Endothelial cell (in vitro differentiated cells): ENCODE measurements at regions not wholly inside any gene's neighbourhood (a gene's known extent, or its start where the extent isn't known, plus 50 kb on each side); places are given as distances from the start of the nearest gene placed in this dataset.

Source experiments
- DNase-seq: peaks from one replicate; pipeline ENCODE4 v3.0.0; 2021; ENCODE audit warnings: low spot score
- H3K27ac Mint-ChIP-seq: one replicate; pipeline ENCODE4 v1.8.0; 2021; ENCODE audit warnings: mixed read lengths, inconsistent platforms; ENCODE audit not compliant: unreplicated experiment
- H3K27me3 Mint-ChIP-seq: one replicate; pipeline ENCODE4 v1.8.0; 2021; ENCODE audit warnings: mild to moderate bottlenecking, moderate library complexity, mixed read lengths, inconsistent platforms; ENCODE audit not compliant: unreplicated experiment
- H3K36me3 Mint-ChIP-seq: one replicate; pipeline ENCODE4 v1.8.0; 2021; ENCODE audit warnings: mild to moderate bottlenecking, low read depth, mixed read lengths, inconsistent platforms; ENCODE audit not compliant: unreplicated experiment
- H3K4me1 Mint-ChIP-seq: one replicate; pipeline ENCODE4 v1.8.0; 2021; ENCODE audit warnings: mild to moderate bottlenecking, mixed read lengths, inconsistent platforms; ENCODE audit not compliant: unreplicated experiment
- H3K4me3 Mint-ChIP-seq: one replicate; pipeline ENCODE4 v1.8.0; 2021; ENCODE audit warnings: mild to moderate bottlenecking, mixed read lengths, inconsistent platforms; ENCODE audit not compliant: unreplicated experiment
- H3K9me3 Mint-ChIP-seq: one replicate; pipeline ENCODE4 v1.8.0; 2021; ENCODE audit warnings: mixed read lengths, inconsistent platforms; ENCODE audit not compliant: unreplicated experiment
- TF ChIP-seq, protein P1 (sequence below): fragments of 200-600 bp; sonication (generic); IDR thresholded peaks from one replicate; pipeline ENCODE4 v1.5.0; 2021; ENCODE audit warnings: antibody characterized with exemption; ENCODE audit not compliant: unreplicated experiment

- H3K9me3 Mint-ChIP-seq: no peaks in the 10 kb centered on the region
- H3K4me1 Mint-ChIP-seq: no peaks in the 10 kb centered on the region
Observed at GRCh38 chr9:29312327-29312726, 1739.0 kb upstream of the C9orf72 start.

DNA sequence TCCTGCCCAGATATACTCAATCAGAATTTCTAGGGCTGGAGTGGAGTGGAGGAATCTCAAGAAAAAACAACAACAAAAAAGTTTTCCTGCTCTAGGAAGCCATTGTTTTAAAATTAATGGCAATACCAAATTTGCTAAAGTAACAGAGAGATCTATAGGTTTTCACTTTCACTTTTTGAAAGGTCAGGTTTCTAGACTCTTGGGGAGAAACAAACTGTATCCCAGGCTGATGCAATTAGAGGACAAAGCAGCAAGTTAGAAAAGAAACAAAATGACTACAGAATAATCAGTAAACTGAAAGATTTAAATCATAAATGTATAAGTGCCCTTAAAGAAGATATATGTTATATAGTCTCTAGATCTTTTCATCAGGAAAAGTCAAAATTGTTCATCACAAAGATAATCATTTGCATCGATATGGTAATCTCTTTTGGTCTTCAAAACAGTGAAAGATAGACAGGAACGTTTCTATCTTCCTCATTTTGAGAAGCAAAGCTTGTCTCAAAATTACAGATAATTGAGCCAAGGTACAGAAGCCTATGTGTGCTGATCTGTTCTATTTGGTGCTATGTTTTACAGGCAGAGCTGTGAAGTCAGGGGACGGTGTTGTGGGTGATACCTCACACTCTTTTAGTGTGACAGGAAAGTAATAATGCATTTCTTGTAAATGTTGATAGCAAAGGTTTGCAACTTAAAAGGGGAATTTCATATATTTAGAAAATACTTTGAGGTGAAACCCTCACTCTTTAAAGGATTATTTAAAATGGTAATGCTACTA is 1746.6 kb upstream of the C9orf72 start:
- H3K9me3 Mint-ChIP-seq: no peaks in the 10 kb centered on the region
- TF ChIP-seq, protein P1, sequence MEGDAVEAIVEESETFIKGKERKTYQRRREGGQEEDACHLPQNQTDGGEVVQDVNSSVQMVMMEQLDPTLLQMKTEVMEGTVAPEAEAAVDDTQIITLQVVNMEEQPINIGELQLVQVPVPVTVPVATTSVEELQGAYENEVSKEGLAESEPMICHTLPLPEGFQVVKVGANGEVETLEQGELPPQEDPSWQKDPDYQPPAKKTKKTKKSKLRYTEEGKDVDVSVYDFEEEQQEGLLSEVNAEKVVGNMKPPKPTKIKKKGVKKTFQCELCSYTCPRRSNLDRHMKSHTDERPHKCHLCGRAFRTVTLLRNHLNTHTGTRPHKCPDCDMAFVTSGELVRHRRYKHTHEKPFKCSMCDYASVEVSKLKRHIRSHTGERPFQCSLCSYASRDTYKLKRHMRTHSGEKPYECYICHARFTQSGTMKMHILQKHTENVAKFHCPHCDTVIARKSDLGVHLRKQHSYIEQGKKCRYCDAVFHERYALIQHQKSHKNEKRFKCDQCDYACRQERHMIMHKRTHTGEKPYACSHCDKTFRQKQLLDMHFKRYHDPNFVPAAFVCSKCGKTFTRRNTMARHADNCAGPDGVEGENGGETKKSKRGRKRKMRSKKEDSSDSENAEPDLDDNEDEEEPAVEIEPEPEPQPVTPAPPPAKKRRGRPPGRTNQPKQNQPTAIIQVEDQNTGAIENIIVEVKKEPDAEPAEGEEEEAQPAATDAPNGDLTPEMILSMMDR: no peak
- no peak overlapping the region for H3K4me3 Mint-ChIP-seq
- H3K4me1 Mint-ChIP-seq: peaks cover 14% of the 10 kb centered on the region
- DNase-seq: no peak
- H3K27ac Mint-ChIP-seq: no peak overlapping the region
- no peaks in the 10 kb centered on the region for H3K36me3 Mint-ChIP-seq
- no peaks in the 10 kb centered on the region for H3K27me3 Mint-ChIP-seq

More at GRCh38 chr9:29312327-29312726, 1739.0 kb upstream of the C9orf72 start:
- Mint-ChIP-seq H3K4me3 (no peak overlapping the region), H3K27ac (no peak overlapping the region), H3K36me3 (no peaks in the 10 kb centered on the region), H3K27me3 (no peaks in the 10 kb centered on the region)
- TF ChIP-seq, protein P1: no peak
- no peak for DNase-seq

- H3K4me3 Mint-ChIP-seq: no peak overlapping the region
- no peaks in the 10 kb centered on the region for H3K27me3 Mint-ChIP-seq
- TF ChIP-seq, protein P1: no peak
- H3K9me3 Mint-ChIP-seq: no peaks in the 10 kb centered on the region
- H3K27ac Mint-ChIP-seq: no peak overlapping the region
- DNase-seq: no peak
- H3K36me3 Mint-ChIP-seq: no peaks in the 10 kb centered on the region
- peaks cover 26% of the 10 kb centered on the region for H3K4me1 Mint-ChIP-seq
Observed at GRCh38 chr9:29322240-29322639, 1749.0 kb upstream of the C9orf72 start.

DNA sequence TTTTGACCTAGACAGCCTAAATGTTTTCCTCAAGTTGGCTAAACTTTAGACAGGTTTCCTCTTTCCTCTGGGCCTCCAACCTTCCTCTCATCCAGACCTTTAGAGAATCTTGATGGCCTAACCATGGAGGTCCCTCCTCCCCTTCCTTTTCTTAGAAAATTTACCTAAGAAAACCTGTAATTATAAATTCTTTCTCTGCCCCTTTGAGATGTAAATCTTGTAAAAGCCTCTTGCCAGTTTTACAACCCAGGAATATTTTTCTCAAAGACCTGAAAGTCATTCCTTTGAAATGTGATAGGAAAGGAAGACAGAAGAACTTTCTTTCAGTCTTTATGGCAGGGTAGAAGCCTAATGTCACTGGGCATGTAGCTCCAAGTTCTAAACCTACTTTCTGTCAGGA is 1752.6 kb upstream of the C9orf72 start:
- H3K36me3 Mint-ChIP-seq: no peaks in the 10 kb centered on the region
- no peak overlapping the region for H3K4me3 Mint-ChIP-seq
- no peaks in the 10 kb centered on the region for H3K9me3 Mint-ChIP-seq
- TF ChIP-seq, protein P1: no peak
- no peaks in the 10 kb centered on the region for H3K27me3 Mint-ChIP-seq
- H3K27ac Mint-ChIP-seq: no peak overlapping the region
- peaks cover 17% of the 10 kb centered on the region for H3K4me1 Mint-ChIP-seq
- no peak for DNase-seq

DNA sequence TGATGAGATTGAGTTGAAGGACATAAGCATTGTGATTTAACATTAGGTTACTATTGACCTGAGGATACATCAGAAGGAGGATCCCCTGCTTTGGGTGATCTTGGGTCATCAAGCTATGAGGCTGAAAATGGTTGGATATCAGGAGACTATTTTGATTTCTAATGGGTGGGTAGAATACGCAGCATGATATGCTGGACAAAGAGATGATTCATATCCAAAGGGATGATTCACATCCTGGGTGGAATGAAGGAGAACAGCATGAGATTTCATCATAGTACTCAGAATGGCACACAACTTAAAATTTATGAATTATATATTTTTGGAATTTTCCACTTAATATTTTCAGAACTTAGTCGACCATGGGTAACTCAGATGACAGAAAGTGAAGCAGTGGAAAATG is 1759.5 kb upstream of the C9orf72 start:
- Mint-ChIP-seq H3K36me3 (no peaks in the 10 kb centered on the region), H3K4me3 (no peak overlapping the region), H3K27ac (no peak overlapping the region), H3K9me3 (no peaks in the 10 kb centered on the region), H3K27me3 (no peaks in the 10 kb centered on the region), H3K4me1 (no peaks in the 10 kb centered on the region)
- DNase-seq: no peak
- TF ChIP-seq, protein P1: no peak
